Adipocyte (in vitro differentiated cells): ENCODE measurements at regions not wholly inside any gene's neighbourhood (a gene's known extent, or its start where the extent isn't known, plus 50 kb on each side); places are given as distances from the start of the nearest gene placed in this dataset.

Experiments used
- DNase-seq: peaks from one replicate; pipeline ENCODE4 v3.0.0-alpha.2; 2015; ENCODE audit warnings: low read depth
- H3K27me3 ChIP-seq: replicated peaks from 2 replicates; pipeline ENCODE4 v1.7.0; 2013; ENCODE audit warnings: mild to moderate bottlenecking, low read length, moderate library complexity; ENCODE audit not compliant: control insufficient read depth, insufficient read depth
- H3K36me3 ChIP-seq: 2 replicates; pipeline ENCODE4 v1.7.0; 2013; ENCODE audit warnings: low read length, mild to moderate bottlenecking, moderate library complexity; ENCODE audit not compliant: control insufficient read depth, insufficient read depth, severe bottlenecking
- H3K4me1 ChIP-seq: 2 replicates; pipeline ENCODE4 v1.7.0; 2013; ENCODE audit warnings: mild to moderate bottlenecking, low read length, moderate library complexity; ENCODE audit not compliant: control insufficient read depth, insufficient read depth
- H3K4me3 ChIP-seq: 2 replicates; pipeline ENCODE4 v1.7.0; 2013; ENCODE audit warnings: mild to moderate bottlenecking, low read length, moderate library complexity
- H3K9ac ChIP-seq: 2 replicates; pipeline ENCODE4 v1.7.0; 2013; ENCODE audit warnings: mild to moderate bottlenecking, low read length, moderate library complexity
- H3K9me3 ChIP-seq: 2 replicates; pipeline ENCODE4 v1.7.0; 2013; ENCODE audit warnings: mild to moderate bottlenecking, low read length, moderate library complexity; ENCODE audit not compliant: control insufficient read depth

GRCh38 chr11:70913715-70914231 lies 338.6 kb downstream of the SHANK2 start:
- Histone ChIP-seq H3K4me1 (peaks cover 3% of the 10 kb centered on the region), H3K27me3 (no peaks in the 10 kb centered on the region), H3K36me3 (no peaks in the 10 kb centered on the region), H3K9me3 (no peaks in the 10 kb centered on the region), H3K4me3 (no peak overlapping the region), H3K9ac (no peak overlapping the region)
- DNase-seq: no peak

DNA sequence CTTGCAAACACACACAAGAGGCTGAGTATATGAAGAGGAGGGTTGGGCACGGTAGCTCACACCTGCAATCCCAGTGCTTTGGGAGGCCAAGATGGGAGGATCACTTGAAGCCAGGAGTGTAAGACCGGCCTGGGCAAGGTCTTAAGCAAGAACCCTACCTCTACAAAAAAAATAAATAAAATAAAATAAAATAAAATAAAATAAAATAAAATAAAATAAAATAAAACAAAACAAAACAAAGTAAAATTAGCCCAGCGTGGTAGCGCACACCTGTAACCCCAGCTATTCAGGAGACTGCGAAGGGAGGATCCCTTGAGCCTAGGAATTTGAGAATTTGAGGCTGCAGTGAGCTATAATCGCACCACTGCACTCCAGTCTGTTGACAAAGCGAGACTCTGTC lies 337.9 kb downstream of the SHANK2 start:
- Histone ChIP-seq H3K9me3 (no peaks in the 10 kb centered on the region), H3K4me3 (no peak overlapping the region), H3K9ac (no peak overlapping the region), H3K4me1 (peaks cover 3% of the 10 kb centered on the region), H3K27me3 (no peaks in the 10 kb centered on the region), H3K36me3 (no peaks in the 10 kb centered on the region)
- DNase-seq: no peak

DNA sequence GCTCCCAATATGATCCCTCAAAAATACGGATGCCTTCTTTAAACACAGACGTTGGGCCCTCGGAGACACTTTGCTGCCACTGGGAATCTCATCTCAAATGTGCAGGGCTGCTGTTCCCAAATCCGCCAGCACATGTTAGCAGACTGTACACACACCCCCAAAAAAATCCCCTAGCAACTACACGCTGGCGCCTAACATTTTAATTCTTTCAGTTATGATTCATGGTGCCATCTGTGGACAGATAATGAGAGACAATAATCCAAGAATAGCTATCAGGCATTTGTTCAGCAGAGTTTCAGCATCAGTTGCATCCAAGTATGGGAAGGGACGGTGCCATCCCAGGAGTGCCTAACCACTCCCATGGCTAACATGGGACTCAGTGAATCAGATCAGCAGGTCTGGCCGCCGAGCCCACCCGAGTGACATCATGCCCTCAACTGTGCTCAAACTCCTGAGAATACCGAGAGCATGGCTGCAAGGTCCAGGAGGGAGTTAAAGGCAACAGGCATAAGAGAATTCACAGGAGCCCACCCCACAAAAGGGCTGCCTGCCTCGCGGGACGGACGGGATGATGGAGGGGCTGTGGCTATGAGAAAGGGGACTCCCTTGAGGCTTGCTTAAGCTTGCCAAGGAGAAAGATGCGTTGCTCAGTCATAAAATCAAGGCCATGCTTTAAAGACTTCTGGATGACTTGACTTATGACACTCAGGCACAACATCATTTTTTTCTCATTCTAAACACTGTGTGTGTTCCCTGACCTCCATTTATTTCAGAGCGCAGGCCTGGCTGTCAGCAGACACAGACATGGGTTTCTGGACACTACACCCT lies 337.0 kb downstream of the SHANK2 start:
- peaks cover 3% of the 10 kb centered on the region for H3K4me1 ChIP-seq
- H3K36me3 ChIP-seq: no peaks in the 10 kb centered on the region
- H3K27me3 ChIP-seq: no peaks in the 10 kb centered on the region
- no peak for DNase-seq
- peaks cover under 1% of the 10 kb centered on the region for H3K9me3 ChIP-seq
- H3K9ac ChIP-seq: no peak overlapping the region
- H3K4me3 ChIP-seq: no peak overlapping the region

DNA sequence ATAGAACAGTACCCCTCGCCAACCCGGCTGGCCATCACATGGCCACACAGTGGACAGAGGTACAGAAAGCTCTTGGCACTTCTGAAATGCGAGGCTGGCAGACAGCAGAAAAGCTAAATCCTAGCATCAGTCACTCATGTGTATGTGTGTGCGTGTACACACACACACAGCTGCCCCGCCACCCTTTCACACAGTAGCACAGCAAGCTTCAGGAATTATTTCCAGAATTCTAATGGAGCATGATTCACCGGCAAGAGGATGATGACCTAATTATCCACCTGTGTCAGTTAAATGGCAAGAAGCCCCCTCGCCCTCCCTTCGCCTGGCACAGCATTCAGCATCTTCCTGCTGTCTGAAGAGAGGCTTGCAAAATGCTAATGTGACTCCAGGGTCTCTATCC lies 336.0 kb downstream of the SHANK2 start:
- H3K9ac ChIP-seq: no peak overlapping the region
- H3K27me3 ChIP-seq: no peaks in the 10 kb centered on the region
- peaks cover 3% of the 10 kb centered on the region for H3K4me1 ChIP-seq
- no peak overlapping the region for H3K4me3 ChIP-seq
- no peaks in the 10 kb centered on the region for H3K36me3 ChIP-seq
- no peak for DNase-seq
- peaks cover 10% of the 10 kb centered on the region for H3K9me3 ChIP-seq

- peaks cover 27% of the 10 kb centered on the region for H3K9me3 ChIP-seq
- no peaks in the 10 kb centered on the region for H3K27me3 ChIP-seq
- no peak for DNase-seq
- no peaks in the 10 kb centered on the region for H3K36me3 ChIP-seq
- H3K4me1 ChIP-seq: peaks cover 3% of the 10 kb centered on the region
- H3K4me3 ChIP-seq: no peak overlapping the region
- H3K9ac ChIP-seq: no peak overlapping the region
Observed at GRCh38 chr11:70918242-70918641, 334.1 kb downstream of the SHANK2 start.

GRCh38 chr11:70921804-70922203 lies 330.6 kb downstream of the SHANK2 start:
- peaks cover 27% of the 10 kb centered on the region for H3K9me3 ChIP-seq
- no peak overlapping the region for H3K9ac ChIP-seq
- H3K36me3 ChIP-seq: no peaks in the 10 kb centered on the region
- H3K4me3 ChIP-seq: no peak overlapping the region
- no peak for DNase-seq
- H3K4me1 ChIP-seq: no peaks in the 10 kb centered on the region
- H3K27me3 ChIP-seq: no peaks in the 10 kb centered on the region

- Histone ChIP-seq H3K4me3 (no peak overlapping the region), H3K9ac (no peak overlapping the region), H3K36me3 (no peaks in the 10 kb centered on the region), H3K9me3 (peaks cover 27% of the 10 kb centered on the region), H3K27me3 (no peaks in the 10 kb centered on the region), H3K4me1 (no peaks in the 10 kb centered on the region)
- DNase-seq: no peak
Observed at GRCh38 chr11:70924108-70924507, 328.3 kb downstream of the SHANK2 start.

DNA sequence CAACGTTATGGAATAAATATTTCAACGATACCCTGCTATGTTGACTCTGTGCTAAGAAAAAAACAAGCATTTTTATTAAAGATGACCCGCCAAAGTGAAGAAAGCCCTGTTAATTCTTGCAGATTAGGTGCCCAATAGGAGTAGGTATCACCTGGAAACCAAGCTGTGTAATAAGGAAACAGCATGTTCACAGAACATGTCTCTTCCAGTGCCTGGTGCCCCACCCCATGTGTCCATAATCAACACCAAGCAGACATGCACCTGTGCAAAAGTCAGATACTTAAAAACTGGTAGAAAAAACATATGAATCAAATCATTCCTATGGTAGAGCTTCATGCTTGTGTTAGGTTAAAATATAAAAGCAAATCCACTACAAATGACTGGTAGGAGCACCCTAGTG lies 327.1 kb downstream of the SHANK2 start:
- H3K4me1 ChIP-seq: no peaks in the 10 kb centered on the region
- no peak for DNase-seq
- no peaks in the 10 kb centered on the region for H3K36me3 ChIP-seq
- no peaks in the 10 kb centered on the region for H3K27me3 ChIP-seq
- peaks cover 30% of the 10 kb centered on the region for H3K9me3 ChIP-seq
- no peak overlapping the region for H3K9ac ChIP-seq
- no peak overlapping the region for H3K4me3 ChIP-seq

GRCh38 chr11:70926543-70927201 lies 325.7 kb downstream of the SHANK2 start:
- no peak for DNase-seq
- H3K36me3 ChIP-seq: no peaks in the 10 kb centered on the region

DNA sequence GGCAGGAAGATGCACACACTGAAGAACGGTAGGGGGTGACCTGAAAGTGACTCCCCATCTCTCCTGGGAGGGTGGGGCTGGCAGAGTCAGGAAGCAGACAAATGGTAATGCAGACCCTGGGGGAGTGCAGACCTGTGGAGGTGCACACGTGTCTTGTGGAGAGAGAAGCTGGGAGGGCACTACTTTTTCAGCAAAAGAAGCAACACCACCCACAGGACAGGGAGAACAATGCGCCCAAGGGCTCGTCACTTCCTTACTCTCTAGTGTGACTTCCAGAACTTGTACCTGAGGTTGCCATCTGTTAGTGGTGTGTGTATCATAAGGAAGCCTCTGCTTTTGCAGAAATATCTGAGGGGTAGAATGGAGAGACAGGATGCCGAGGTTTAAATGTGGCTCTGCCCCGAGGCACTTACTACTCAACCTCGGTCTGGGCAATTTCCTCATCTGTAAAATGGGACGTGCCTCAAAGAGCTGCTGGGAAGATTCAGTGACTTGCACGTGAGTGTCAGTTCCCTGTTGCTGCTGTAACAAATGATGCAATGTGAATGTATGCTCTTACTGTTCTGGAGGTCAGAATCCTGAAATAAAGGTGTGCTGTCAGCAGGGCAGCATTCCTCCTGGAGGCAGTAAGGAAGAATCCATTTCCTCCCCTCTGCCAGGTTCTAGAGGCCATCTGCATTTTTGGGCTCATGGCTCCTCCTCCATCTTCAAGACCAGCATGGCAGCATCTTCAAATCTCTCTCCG lies 323.4 kb downstream of the SHANK2 start:
- DNase-seq: no peak
- Histone ChIP-seq H3K4me1 (peaks cover 5% of the 10 kb centered on the region), H3K27me3 (no peaks in the 10 kb centered on the region)

More at GRCh38 chr11:70926543-70927201, 325.7 kb downstream of the SHANK2 start:
- Histone ChIP-seq H3K4me3 (no peak overlapping the region), H3K9ac (no peak overlapping the region), H3K4me1 (no peaks in the 10 kb centered on the region), H3K9me3 (peaks cover 16% of the 10 kb centered on the region), H3K27me3 (no peaks in the 10 kb centered on the region)

GRCh38 chr11:70930215-70930614 lies 322.2 kb downstream of the SHANK2 start:
- no peak for DNase-seq

More for the DNA sequence above, 323.4 kb downstream of the SHANK2 start:
- Histone ChIP-seq H3K36me3 (no peaks in the 10 kb centered on the region), H3K4me3 (no peak overlapping the region), H3K9me3 (peaks cover 3% of the 10 kb centered on the region), H3K9ac (no peak overlapping the region)

More at GRCh38 chr11:70930215-70930614, 322.2 kb downstream of the SHANK2 start:
- Histone ChIP-seq H3K9me3 (peaks cover 3% of the 10 kb centered on the region), H3K27me3 (no peaks in the 10 kb centered on the region), H3K9ac (no peak overlapping the region), H3K4me3 (no peak overlapping the region), H3K4me1 (peaks cover 5% of the 10 kb centered on the region), H3K36me3 (no peaks in the 10 kb centered on the region)
